Neural cell (in vitro differentiated cells): ENCODE measurements at regions not wholly inside any gene's neighbourhood (a gene's known extent, or its start where the extent isn't known, plus 50 kb on each side); places are given as distances from the start of the nearest gene placed in this dataset.

Experiments
- H2AFZ ChIP-seq: fragments of 200-600, 300-800 bp; sonication (generic), shearing (Covaris generic); 2 replicates; pipeline ENCODE4 v1.6.0; 2014; ENCODE audit warnings: low read depth, mild to moderate bottlenecking, antibody characterized with exemption, low read length, moderate library complexity
- H3F3A ChIP-seq: fragments of 200-600 bp; shearing (Covaris generic); 2 replicates; pipeline ENCODE4 v1.6.1; 2016; ENCODE audit warnings: mild to moderate bottlenecking, moderate library complexity, mixed read lengths, antibody characterized with exemption, low read length; ENCODE audit not compliant: insufficient read depth, poor library complexity, severe bottlenecking
- H3K27ac ChIP-seq: fragments of 200-600, 300-800 bp; sonication (generic), shearing (Covaris generic); 2 replicates; pipeline ENCODE4 v1.5.1; 2014; ENCODE audit warnings: mild to moderate bottlenecking, low read length, moderate library complexity
- H3K27me3 ChIP-seq: fragments of 300-800, 200-600 bp; sonication (generic), shearing (Covaris generic); 2 replicates; pipeline ENCODE4 v1.6.0; 2014; ENCODE audit warnings: mild to moderate bottlenecking, low read depth, low read length, moderate library complexity; ENCODE audit not compliant: insufficient read depth
- H3K36me3 ChIP-seq: fragments of 300-800, 200-600 bp; sonication (generic), shearing (Covaris generic); 2 replicates; pipeline ENCODE4 v1.5.1; 2014; ENCODE audit warnings: mild to moderate bottlenecking, antibody characterized with exemption, low read length, moderate library complexity; ENCODE audit not compliant: insufficient read depth
- H3K4me2 ChIP-seq: fragments of 300-800, 200-600 bp; sonication (generic), shearing (Covaris generic); 2 replicates; pipeline ENCODE4 v1.6.0; 2014; ENCODE audit warnings: mild to moderate bottlenecking, low read length
- H3K4me3 ChIP-seq: fragments of 300-800, 200-600 bp; sonication (generic), shearing (Covaris generic); 2 replicates; pipeline ENCODE4 v1.5.1; 2014; ENCODE audit warnings: mild to moderate bottlenecking, low read length, moderate library complexity
- H3K79me2 ChIP-seq: fragments of 200-600 bp; shearing (Covaris generic); replicated peaks from 2 replicates; pipeline ENCODE4 v1.6.0; 2014; ENCODE audit warnings: mild to moderate bottlenecking, low read length, moderate library complexity; ENCODE audit not compliant: insufficient read depth
- H3K9ac ChIP-seq: fragments of 300-800, 200-600 bp; sonication (generic), shearing (Covaris generic); 2 replicates; pipeline ENCODE4 v1.6.1; 2016; ENCODE audit warnings: mild to moderate bottlenecking, low read length, mixed read lengths
- H3K9me2 ChIP-seq: fragments of 200-600 bp; shearing (Covaris generic); 2 replicates; pipeline ENCODE4 v1.6.1; 2016; ENCODE audit warnings: mild to moderate bottlenecking, low read length, mixed read lengths; ENCODE audit not compliant: insufficient read depth
- H3K9me3 ChIP-seq: fragments of 200-600, 300-800 bp; sonication (generic), shearing (Covaris generic); 2 replicates; pipeline ENCODE4 v1.6.1; 2016; ENCODE audit warnings: mild to moderate bottlenecking, mixed run types, low read length, moderate library complexity, mixed read lengths
- H4K20me1 ChIP-seq: fragments of 200-600 bp; shearing (Covaris generic); 2 replicates; pipeline ENCODE4 v1.6.1; 2016; ENCODE audit warnings: mild to moderate bottlenecking, mixed run types; ENCODE audit not compliant: insufficient read depth
- CTCF ChIP-seq: fragments of 450-650 bp; IDR thresholded peaks from 2 replicates; pipeline ENCODE4 v1.5.1; 2014; ENCODE audit warnings: antibody characterized with exemption, mild to moderate bottlenecking, moderate library complexity; ENCODE audit not compliant: poor library complexity, severe bottlenecking
- EP300 ChIP-seq: fragments of 450-650 bp; conservative IDR thresholded peaks from 2 replicates; pipeline ENCODE4 v1.6.1; 2014; ENCODE audit warnings: antibody characterized with exemption, mild to moderate bottlenecking, moderate library complexity; ENCODE audit not compliant: poor library complexity, severe bottlenecking
- EZH2 ChIP-seq: fragments of 200-600, 300-800 bp; shearing (Covaris generic), sonication (generic); IDR thresholded peaks from 2 replicates; pipeline ENCODE4 v1.6.1; 2014; ENCODE audit warnings: antibody characterized with exemption, low read length, borderline replicate concordance, mild to moderate bottlenecking; ENCODE audit not compliant: insufficient read depth, poor library complexity, severe bottlenecking
- MXI1 ChIP-seq: fragments of 450-650 bp; conservative IDR thresholded peaks from 2 replicates; pipeline ENCODE4 v1.6.1; 2014; ENCODE audit warnings: antibody characterized with exemption, mild to moderate bottlenecking; ENCODE audit not compliant: poor library complexity, severe bottlenecking
- POLR2AphosphoS5 ChIP-seq: IDR thresholded peaks from 2 replicates; pipeline ENCODE4 v1.6.1; 2012
- RAD21 ChIP-seq: fragments of 450-650 bp; conservative IDR thresholded peaks from 2 replicates; pipeline ENCODE4 v1.6.1; 2014; ENCODE audit warnings: antibody characterized with exemption, mild to moderate bottlenecking, moderate library complexity
- REST ChIP-seq: IDR thresholded peaks from 2 replicates; pipeline ENCODE4 v1.6.1; 2012; ENCODE audit warnings: borderline replicate concordance
- SMC3 ChIP-seq: fragments of 450-650 bp; conservative IDR thresholded peaks from 2 replicates; pipeline ENCODE4 v1.6.1; 2014; ENCODE audit warnings: antibody characterized with exemption, mild to moderate bottlenecking, moderate library complexity; ENCODE audit not compliant: poor library complexity
- TAF1 ChIP-seq: IDR thresholded peaks from 2 replicates; pipeline ENCODE4 v1.6.1; 2012; ENCODE audit warnings: low read depth

GRCh38 chr2:4279431-4279830 lies 576.1 kb downstream of the DCDC2C start:
- H3K79me2 ChIP-seq, result no peaks in the 10 kb centered on the region
- no peaks in the 10 kb centered on the region for H4K20me1 ChIP-seq
- H3K9ac ChIP-seq, result no peak overlapping the region
- H3F3A ChIP-seq, result no peaks in the 10 kb centered on the region
- no peak overlapping the region for H3K27ac ChIP-seq
- H3K36me3 ChIP-seq, result no peaks in the 10 kb centered on the region
- H3K9me3 ChIP-seq, result no peaks in the 10 kb centered on the region
- no peaks in the 10 kb centered on the region for H3K27me3 ChIP-seq
- no peaks in the 10 kb centered on the region for H3K9me2 ChIP-seq
- no peak overlapping the region for H3K4me3 ChIP-seq
- TF ChIP-seq REST (no peak), EP300 (no peak), CTCF (no peak), POLR2AphosphoS5 (no peak), RAD21 (no peak), SMC3 (no peak), EZH2 (no peak), MXI1 (no peak), TAF1 (no peak)
- H3K4me2 ChIP-seq, result no peak overlapping the region
- no peak overlapping the region for H2AFZ ChIP-seq

GRCh38 chr2:4291430-4291829 lies 588.1 kb downstream of the DCDC2C start:
- Histone ChIP-seq H3K9me3 (no peaks in the 10 kb centered on the region), H3K9me2 (no peaks in the 10 kb centered on the region), H3K9ac (no peak overlapping the region), H3K4me2 (no peak overlapping the region), H3K36me3 (no peaks in the 10 kb centered on the region), H3K4me3 (no peak overlapping the region), H3F3A (no peaks in the 10 kb centered on the region), H3K27me3 (no peaks in the 10 kb centered on the region), H2AFZ (no peak overlapping the region), H4K20me1 (no peaks in the 10 kb centered on the region), H3K79me2 (no peaks in the 10 kb centered on the region), H3K27ac (no peak overlapping the region)
- TF ChIP-seq SMC3 (no peak), EZH2 (no peak), REST (no peak), EP300 (no peak), CTCF (no peak), MXI1 (no peak), POLR2AphosphoS5 (no peak), RAD21 (no peak), TAF1 (no peak)
